Stimulated activated CD4-positive, alpha-beta T cell treated with anti-CD3 and anti-CD28 coated beads, Interleukin-12 subunit alpha, Interleukin-12 subunit beta, amount 100 ng/mL, for 4 hours (primary cell): ENCODE measurements at regions not wholly inside any gene's neighbourhood (a gene's known extent, or its start where the extent isn't known, plus 50 kb on each side); places are given as distances from the start of the nearest gene placed in this dataset.

Experiments used
- DNase-seq: peaks from one replicate; pipeline ENCODE4 v3.0.0-alpha.2; 2020

DNA sequence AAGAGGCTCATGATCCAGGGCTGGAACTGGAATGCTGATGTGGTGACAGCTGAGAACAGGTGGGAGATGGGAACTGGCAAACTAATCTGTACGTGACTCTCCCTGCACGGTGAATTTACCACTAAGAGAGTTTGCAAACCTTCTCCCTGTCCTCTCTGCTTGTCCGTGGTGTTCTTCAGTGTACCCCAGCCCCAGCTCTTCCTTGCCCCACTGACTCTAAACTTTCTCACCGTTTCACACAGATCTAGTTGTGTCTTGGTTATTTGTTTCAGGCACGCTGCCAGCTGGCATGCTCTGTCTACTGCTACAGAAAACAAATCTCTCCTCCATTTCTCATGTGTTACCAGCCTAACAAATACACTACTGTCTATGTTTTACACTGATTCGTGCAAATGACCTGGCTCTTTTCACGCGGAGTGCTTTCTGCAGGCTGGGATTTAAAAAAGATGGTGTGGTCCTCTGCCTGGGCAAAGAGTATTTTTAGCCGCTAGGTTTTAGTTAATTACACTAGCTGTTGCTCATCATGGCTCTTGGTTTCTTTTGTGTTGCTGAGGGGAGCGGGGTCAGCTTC lies 192.7 kb upstream of the LRIG1 start:
- DNase-seq = no peak

DNA sequence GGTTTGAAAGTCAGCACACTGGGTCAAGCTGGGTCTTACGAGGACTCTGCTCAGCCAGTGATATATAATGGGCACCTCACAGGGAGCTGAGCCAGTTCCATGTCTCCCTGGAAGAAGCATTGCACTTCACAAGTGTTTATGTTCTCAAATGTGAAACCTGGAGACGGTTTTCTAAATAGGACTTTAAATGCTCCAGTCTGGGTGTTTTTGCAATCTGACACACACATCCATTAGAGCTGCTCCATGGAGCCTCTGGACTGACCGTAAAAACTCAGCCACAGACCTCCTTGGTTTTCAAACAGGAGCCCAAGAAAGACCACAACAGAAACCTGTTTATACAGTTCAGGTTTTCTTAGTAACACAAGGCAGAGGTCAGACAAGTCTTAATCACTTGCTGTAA lies 201.3 kb upstream of the LRIG1 start:
- DNase-seq = no peak

DNA sequence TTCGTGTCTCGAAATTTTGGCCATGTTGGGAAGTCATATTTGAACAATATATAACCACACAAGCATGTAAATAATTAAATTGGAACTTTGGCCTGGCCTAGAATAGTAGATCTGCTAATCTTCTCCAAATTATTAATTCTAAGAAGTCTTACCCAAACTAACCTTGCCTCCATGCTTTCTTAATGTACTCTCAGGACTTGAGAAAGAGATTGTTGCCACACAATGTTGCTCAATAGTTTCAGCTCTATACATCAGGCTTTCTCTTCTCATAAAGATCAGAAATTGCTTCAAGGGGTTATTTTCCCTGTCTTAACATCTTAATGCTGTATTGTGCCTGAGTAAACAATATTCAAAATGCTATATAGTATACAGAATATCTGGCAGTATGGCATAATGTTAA lies 202.7 kb upstream of the LRIG1 start:
- no peak for DNase-seq

DNA sequence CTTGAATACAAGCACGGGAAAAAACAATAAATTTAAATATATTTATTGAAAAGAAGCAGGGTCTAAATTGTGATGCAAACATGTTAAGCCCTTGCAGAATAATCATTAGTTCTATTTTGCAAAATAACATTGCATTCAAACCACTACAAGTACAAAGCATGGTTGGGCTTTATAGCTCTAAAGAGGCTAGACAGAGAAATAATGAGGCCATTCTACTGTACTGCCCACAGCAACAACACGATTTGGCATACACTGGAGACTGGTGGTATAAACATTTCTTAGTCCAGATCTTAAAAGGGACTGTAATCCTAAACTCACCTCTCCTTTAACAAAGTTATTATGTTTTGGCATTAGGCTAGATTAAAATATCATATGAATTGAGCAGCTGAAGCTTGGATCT lies 204.3 kb upstream of the LRIG1 start:
- DNase-seq = no peak

DNA sequence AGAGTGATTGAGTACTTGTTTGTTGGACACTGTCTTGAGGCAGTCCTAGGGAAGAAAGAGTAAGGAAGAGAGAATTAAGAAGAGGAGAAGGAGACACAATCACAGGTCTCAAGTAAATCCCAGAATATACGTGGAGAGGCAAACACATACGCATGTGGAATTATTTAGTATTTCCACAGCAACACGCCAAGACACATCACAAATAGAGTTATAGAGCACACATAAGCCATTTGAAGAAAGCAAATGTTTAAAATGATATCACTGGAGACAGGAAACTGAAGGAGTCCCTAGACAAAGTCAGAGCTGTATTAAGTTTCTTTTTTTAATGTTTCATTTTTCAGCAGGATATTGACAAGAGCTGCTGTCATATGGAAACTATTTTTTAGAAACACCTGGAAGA lies 206.1 kb upstream of the LRIG1 start:
- no peak for DNase-seq

DNA sequence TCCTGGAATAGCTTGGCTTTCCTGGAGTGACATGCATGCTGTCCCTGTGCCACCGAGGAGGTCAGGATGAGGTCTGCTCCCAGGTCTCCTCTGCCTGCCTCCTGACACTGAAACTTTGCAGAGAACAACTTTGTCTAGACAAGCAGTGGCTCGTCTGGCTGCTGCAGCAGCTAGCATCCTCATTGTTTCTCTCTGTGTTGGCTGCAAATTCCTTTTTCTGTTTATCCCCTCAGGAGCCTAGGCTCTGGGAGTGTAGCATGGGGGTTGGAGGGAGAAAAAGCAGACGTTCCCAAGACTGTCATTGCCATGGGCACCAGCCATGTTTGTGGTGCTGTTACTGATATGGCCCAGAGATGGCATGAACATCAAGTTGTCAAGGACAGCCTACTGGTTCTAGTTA lies 208.7 kb upstream of the LRIG1 start:
- no peak for DNase-seq

DNA sequence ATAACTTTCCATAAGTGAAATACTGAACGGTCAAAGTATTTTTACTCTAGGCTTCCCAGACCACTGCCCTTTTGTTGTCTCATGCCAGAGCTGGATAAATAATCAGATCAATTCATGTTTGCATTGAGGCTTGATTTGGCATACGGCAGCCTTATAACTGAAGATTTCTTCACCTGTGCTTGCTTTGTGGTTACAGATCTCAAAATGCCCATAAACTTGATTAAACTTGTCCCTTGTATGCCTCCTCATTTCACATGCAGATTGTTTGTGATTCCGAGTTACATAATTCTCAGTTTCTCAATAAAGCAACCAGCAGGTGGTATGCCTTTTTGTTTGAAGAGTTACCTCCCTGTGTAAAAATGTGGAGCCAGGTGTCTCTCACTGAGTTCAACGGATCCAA lies 211.4 kb upstream of the LRIG1 start:
- no peak for DNase-seq

DNA sequence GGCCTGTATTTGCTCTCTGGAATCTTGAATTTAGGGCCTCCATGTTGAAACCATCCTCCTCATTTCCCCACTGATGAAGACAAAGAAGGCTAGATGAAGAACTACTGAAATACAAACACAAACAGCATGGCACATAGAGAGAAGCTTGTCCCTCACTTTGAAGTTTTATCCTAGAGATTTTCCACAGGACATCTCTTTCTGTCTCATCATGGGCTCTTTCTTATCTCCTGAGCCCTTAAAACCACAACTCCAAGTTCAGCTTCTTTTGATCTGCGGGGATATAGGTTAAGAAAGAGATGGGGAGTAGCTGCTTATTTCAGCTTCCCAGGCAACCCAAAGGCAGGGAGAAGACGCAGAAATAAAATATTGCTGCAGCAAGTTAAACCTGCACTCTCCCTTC lies 213.1 kb upstream of the LRIG1 start:
- DNase-seq = no peak

DNA sequence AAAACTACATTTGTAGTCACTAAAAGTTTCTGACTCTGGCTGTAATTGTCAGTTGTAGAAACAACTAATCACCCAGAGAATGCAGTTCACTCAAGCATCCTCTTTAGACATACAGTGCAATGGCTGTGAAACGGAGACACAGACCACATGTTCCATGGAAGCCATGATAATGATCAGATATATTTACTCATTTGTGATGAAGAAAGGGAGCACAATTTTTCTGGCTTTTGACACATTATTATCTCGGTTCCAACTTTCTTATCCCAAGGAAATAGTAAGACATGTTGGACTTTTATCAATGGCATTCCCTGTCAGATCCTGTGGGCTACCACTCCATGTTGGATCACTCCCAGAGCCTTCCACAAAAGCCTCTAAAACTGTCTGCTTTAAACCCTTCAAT lies 215.0 kb upstream of the LRIG1 start:
- no peak for DNase-seq

DNA sequence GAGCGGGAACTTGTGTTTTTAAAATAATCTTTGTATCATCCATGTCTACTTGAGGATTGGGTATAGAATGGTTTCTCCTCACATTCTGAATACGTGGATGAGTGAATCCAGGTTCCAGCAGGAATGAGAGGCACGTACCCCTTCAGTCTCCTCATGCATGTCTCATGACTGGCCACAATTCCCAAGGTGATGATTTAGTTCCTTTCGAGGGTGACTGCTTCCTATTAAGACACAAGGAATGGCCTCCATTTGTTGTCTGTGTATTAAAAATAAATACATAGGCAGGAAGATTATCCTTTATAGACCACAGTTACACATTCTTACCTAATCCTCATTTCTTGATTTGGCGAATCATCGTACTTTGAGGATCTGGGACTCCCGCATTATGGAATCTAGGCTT lies 217.0 kb upstream of the LRIG1 start:
- DNase-seq = no peak

DNA sequence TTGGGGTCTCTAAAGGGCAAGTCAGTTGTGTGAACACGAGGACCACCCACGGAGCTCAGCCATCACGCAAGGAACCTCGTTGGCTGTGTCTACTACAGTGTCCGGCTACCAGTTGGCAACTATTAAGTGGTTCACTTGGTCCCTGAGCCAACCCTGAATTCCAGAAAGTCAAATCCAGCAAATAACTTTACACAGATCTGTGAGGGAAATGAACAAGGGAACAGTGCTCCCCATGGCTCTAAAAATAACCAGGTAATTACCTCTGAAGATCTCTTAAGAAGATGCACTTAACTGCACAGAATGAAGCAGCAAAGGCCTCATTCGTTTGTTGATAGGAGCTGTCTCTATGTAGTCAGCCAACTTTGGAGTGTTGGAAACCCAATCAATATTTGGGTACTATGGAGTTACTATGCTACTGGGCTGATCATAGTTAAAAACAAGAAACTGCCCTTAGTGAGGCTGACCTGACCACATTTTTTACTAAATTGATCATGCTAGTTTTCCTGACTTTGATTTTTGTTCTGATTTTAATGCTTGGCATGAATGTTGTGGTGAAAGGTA lies 219.1 kb upstream of the LRIG1 start:
- DNase-seq = no peak

DNA sequence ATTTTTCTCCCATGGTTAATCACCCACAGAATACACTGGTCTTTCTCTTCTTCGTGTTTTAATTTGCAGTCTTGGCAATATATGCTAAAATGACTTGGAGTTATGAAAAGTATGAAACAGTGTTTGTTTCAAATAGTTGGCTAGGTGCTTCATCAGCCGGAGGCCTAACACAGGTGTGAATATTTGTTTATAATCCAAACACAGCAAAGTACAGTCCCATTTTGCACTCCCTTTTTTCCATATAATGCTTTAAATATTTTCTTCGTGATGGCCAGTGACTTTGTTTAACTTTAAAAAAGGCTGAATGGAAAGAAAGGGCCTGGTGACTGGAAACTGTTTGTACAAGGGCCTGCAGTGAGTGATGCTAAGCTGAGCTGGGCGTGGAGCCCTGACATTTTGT lies 219.7 kb upstream of the LRIG1 start:
- DNase-seq = no peak

DNA sequence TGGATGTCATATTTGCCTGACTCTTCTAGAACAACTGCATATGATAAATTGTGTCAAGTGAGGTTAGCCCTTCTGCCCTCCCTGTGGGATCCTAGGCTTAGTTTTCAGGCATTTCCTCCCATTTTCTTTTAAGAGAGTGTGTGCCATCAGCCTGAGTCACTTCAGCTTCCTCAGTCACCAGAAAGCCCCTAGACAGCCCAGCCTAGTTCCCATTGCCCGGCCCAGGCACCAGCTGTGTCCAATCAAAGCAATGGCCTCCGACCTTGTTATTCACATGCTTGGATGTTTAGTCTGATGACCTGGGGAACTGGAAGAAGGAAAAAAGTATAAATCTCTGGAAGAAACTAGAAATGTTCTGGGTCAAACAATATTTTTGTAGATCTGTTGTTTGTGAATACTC lies 221.9 kb upstream of the LRIG1 start:
- no peak for DNase-seq

DNA sequence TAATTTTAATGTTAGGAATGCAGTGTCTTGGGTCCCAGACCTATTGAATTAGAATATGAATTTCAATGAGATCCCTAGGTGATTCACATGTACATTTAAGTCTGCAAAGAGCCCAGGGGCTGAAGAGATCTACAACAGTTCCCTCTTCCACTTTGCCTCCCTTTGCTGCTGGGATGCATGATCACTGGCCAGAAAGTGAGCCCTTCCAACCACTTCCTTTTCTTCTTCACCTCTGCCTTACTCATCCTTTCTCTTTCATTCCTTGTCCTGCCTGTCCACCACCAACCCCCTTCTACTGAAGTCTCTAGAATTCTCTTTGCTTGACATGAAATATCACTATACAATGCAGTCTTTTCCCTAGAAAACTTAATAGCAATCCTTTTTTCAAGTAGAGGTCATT lies 222.4 kb upstream of the LRIG1 start:
- no peak for DNase-seq

DNA sequence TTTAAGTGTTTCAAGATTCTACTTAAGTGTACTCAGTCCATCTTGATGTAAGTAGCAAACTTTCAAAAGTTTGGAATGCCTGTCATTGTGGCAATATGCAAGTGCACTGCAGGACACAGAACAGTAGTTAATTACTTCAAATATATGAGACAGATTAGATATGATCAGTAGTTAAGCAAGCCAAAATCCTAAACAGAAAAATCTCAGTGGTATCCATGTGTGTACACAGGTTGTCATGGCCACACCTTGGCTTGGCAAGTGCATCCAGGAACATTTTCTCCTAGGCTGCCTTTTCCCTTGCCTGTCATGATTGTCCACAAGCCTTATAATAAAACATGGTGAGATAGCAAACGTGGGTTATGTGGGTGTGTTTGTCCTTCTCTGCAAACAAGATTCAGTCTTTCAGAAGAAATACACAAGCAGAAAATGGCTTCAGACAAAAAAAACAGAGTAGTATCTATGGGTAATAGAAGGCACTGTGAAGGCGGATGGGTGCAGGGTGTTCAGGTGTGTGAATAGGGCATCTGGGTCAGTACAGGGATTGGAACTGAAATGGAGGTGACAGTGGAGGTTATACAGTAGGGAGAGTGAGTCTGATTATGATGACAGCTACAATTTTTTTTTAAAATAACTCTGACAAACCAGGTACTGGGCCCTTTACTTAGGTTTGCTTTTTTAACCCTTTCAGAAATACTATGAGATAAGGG lies 229.0 kb upstream of the LRIG1 start:
- no peak for DNase-seq

DNA sequence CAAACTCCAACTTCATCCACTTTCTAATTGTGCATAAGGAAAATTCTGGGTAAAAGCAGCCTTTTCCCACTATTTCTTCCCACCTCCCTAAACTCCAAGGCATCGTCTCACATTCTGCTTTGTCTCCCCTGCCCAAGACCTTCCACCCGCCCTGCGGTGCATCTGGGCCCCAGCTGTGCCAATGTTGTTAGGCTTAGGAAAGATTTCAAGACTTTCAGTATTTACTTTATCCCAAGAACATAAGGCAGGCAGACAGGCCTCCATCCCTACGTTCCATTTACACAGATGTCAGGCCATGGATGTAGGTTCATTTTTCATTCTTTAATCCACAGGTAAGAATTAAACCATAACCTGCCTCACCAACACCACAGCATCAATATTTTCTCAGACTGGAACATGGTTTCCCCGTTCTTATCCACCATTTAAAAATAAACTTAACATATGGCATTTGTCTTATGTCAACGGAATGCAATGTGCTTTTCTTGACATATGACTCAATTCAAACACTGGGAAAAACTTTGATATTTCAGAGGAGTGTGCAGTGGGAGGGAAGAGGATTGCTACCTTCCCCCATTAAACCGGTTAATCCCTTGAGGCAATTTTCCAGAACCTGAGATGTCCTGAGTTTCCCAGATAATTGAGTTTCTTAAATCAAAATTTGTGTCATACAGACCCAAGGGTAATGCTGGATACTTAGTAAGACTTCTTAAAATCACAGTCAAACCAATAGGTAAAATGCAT lies 238.0 kb upstream of the LRIG1 start:
- no peak for DNase-seq

DNA sequence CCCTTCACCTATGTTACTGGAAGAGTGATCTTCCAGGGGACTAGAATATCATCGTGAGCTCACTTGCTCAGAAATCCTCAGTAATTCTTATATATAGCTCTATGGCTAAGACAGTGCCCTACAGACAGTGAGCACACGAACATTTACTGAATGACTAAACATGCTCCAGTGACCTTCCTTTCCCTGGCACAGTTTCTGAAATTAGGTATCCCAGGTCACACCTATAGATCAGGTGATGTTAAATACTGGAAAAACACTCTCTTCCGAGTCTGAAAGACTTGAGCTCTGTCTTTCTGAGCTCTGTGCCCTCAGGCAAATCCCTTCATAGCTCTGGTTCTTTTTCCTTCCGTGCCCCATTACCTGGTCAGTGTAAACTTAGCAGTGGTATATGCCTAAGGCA lies 239.4 kb upstream of the LRIG1 start:
- DNase-seq = no peak

DNA sequence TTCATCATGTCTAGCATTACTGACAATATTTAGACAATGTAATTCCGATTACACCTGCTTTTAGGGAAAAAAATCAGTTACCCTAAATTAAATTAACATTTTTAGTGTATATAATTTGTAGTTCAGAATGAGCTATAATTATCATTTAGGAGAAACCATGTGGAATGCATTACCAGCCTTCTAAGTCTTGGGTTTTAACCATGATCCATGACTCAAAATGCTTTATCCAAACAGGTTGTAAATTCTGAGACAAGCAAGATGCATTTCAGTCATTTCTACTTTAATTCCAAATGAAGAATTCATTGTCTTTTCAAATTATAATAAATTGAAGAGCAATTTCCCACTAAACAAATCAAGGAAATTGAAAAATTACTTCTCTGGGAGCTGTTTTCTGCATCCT lies 243.7 kb upstream of the LRIG1 start:
- no peak for DNase-seq

DNA sequence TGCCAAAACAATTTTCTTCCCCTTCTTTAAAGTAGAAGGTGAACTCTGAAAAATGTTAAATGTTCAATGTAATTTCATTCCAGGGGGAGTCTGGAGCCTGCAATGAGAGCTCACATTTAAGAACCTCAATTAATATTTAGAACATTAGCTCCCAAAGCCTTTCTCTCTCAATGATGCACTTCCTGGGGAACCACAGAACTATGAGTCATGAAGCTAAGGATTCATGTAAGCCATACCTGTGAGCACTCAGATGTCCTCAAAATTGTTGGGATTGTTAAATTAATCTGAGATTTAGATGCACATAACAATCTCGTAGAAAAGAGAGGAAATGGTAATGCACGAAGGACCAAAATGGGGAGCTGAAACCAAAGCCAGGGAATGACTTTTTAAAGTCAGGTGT lies 244.2 kb upstream of the LRIG1 start:
- DNase-seq = no peak

DNA sequence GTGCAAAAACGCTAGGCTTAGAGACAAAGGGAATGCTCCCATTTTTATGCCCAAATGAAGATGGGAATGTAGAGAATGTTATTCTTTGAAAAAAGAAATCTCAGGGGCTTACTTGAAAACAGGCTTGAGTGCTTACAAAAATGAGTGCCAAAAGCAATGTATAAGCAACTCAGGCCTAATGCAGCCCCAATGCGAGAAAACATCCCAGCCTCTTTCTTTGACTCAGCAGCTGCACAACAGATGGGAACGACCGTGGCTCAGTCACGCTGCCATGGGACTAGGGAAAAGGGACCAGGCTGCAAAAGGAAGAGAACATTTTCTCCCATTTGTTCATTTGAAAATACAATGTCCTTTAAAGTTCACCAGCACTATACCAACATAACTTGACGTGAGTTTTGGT lies 246.4 kb upstream of the LRIG1 start:
- DNase-seq = no peak

DNA sequence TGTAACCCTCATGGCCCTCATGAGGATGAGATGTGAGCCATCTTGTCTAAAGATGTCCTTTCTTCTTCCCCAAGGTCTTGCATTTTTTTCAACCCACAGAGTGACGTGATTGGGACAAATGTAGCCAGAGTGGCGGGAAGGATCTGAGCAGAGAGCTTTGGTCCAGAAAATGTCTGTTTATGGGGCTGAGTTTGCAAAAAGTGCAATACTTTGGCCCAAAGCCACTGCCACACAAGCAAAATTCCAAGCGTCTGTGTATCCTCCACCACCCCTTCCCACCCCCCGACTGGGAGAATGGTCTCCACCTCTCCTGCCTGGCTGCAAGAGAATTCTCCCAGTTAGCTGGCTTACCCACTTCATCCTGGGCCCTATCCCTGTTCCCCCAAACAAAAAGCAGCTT lies 246.9 kb upstream of the LRIG1 start:
- DNase-seq = no peak

DNA sequence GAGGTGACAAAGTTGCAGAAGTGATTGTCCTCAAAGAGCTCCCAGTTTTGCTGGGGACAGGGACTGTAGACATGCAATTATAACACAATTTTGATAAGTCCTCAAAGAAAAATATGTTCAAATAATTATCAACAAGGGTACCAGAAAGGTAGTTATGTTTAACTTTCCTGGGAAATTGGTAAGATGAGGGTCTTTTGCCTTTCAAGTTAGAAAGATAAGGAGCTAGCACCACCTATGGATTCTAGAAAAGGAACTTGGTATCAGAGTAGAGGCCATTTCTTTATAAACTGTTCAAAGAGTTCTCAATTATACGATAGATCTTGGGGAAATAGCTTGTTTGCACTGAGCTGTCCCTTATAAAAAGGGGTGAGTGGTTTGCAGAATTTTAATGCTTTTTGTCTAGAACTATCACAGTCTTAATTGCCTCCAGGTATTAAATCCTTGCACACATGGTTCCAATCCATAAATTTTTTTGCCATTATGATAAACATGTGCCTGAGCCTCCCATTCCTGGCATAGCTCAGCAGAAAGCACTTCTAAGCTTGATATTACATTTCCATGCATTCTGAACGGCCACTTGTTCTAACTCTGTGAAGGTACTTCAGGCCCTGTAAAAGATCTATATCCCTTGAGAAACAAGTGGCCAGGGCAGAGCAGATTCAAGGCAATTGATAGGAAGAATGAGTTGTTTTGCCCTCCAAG lies 247.5 kb upstream of the LRIG1 start:
- no peak for DNase-seq

DNA sequence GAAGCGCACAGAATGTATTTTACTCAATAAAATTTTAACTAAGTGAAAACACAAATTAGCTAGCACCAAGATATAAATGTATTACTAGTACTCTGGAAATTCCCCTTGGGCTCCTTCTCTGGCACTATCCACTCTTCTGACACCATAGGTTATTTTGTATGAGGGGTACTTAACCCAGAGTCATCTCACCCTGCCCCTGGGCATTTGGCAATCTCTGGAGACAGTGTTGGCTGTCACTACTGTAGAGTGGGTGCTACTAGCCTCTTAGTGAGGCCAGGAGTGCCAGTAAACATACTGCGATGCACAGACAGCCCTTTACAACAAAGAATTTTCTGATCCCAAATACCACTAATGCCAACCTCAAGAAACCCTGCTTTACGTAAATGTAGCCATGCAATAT lies 246.3 kb upstream of the KBTBD8 start:
- DNase-seq = no peak

DNA sequence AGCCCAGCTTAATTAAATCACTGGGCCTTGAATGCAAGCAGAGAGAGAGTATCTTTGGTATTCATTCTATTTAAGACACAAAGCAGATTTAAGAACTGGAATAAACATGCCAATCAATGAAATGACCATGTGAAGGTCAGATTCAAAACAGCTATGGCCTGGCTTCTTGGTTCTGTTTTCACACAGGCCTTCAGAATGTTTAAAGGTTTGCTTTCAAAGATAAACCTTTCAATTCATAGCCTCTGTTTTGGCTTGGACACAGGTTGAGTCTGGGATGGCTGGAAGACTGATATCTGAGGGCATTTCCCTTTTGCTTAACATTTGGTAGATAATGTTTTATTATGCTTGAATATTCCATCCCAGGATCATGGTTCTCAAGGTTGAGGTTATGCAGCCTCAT lies 244.4 kb upstream of the KBTBD8 start:
- no peak for DNase-seq
